DND-41 (cell line): ENCODE measurements at regions not wholly inside any gene's neighbourhood (a gene's known extent, or its start where the extent isn't known, plus 50 kb on each side); places are given as distances from the start of the nearest gene placed in this dataset.

ENCODE experiments used
- CTCF ChIP-seq: IDR thresholded peaks from 2 replicates; pipeline ENCODE4 v1.5.1; 2012; ENCODE audit warnings: borderline replicate concordance, low read length, moderate library complexity, mild to moderate bottlenecking; ENCODE audit not compliant: poor library complexity, severe bottlenecking; ENCODE audit errors: extremely low read depth
- EZH2 ChIP-seq: IDR thresholded peaks from 3 replicates; pipeline ENCODE4 v1.6.1; 2012; ENCODE audit warnings: borderline replicate concordance, low read depth, mild to moderate bottlenecking, moderate library complexity, low read length, inconsistent platforms; ENCODE audit not compliant: severe bottlenecking

DNA sequence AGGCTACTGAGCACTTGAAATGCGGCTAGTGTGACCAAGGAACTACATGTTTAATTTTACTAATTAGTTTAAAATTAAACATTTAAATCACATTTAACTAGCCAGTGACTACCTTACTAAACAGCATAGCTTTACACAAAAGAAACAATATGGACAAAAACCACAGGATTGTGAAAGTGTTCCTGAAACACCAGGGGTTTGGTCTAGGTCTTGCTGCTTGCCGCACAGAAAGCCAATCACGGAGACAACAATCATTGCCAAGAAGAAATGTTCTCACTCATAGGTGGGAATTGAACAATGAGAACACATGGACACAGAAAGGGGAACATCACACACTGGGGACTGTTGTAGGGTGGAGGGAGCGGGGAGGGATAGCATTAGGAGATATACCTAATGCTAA, 309.5 kb downstream of the C11orf87 start:
- TF ChIP-seq CTCF (no peak), EZH2 (no peak)
